Left lung (tissue), 4 donors: ENCODE measurements at regions not wholly inside any gene's neighbourhood (a gene's known extent, or its start where the extent isn't known, plus 50 kb on each side); places are given as distances from the start of the nearest gene placed in this dataset.

Source experiments
- ATAC-seq: fragments of 200-7000 bp; cut with Tn5 transposase; one replicate; pipeline ENCODE4 v1.9.1; 2020; ENCODE audit warnings: moderate library complexity
- DNase-seq, 4 donors: peaks; one replicate each; pipeline ENCODE4 v3.0.0-alpha.2; 2013 to 2020
- H3K27ac ChIP-seq, 2 donors: fragments of 200-600 bp; sonication (generic) in 1 of 2; one replicate each; pipeline versions ENCODE4 v1.5.0 to v1.8.0; 2020 to 2021
- H3K27me3 ChIP-seq, 2 donors: fragments of 200-600 bp; sonication (generic) in 1 of 2; one replicate each; pipeline versions ENCODE4 v1.5.0 to v1.8.0; 2020 to 2021
- H3K36me3 ChIP-seq, 2 donors: fragments of 200-600 bp; sonication (generic) in 1 of 2; one replicate each; pipeline versions ENCODE4 v1.5.0 to v1.8.0; 2020 to 2021
- H3K4me1 ChIP-seq, 2 donors: fragments of 200-600 bp; one replicate each; pipeline ENCODE4 v1.8.0; 2021
- H3K4me3 ChIP-seq, 2 donors: fragments of 200-600 bp; sonication (generic) in 1 of 2; one replicate each; pipeline versions ENCODE4 v1.5.0 to v1.8.0; 2020 to 2021; ENCODE audit warnings: mild to moderate bottlenecking in 1 of 2
- H3K9me3 ChIP-seq, 2 donors: fragments of 200-600 bp; sonication (generic) in 1 of 2; one replicate each; pipeline versions ENCODE4 v1.5.0 to v1.8.0; 2020 to 2021
- intact Hi-C, 2 donors: fragments of 100-400 bp; cut with DNase I; formaldehyde crosslinking; loops; one replicate each; pipeline versions ENCODE4 v1.11.2 to v1.14.2; 2022
- TF ChIP-seq, protein P1 (sequence below), 2 donors: fragments of 200-600 bp; sonication (generic) in 1 of 2; IDR thresholded peaks; one replicate each; pipeline versions ENCODE4 v1.5.0 to v1.8.0; 2021; ENCODE audit warnings: antibody characterized with exemption in 2 of 2
- donor health status: DM: no; HTN: yes; CAD: no.
- donor health status: DM: no; HTN: no; CAD: no.

- DNase-seq (no peak), ATAC-seq (no peak)
- Histone ChIP-seq H3K4me1 (no peaks in the 10 kb centered on the region), H3K4me3 (no peak overlapping the region), H3K27me3 (peaks cover 0 to 32% of the 10 kb centered on the region in 2 donors), H3K27ac (no peak overlapping the region), H3K36me3 (no peaks in the 10 kb centered on the region), H3K9me3 (no peaks in the 10 kb centered on the region)
- TF ChIP-seq, protein P1, sequence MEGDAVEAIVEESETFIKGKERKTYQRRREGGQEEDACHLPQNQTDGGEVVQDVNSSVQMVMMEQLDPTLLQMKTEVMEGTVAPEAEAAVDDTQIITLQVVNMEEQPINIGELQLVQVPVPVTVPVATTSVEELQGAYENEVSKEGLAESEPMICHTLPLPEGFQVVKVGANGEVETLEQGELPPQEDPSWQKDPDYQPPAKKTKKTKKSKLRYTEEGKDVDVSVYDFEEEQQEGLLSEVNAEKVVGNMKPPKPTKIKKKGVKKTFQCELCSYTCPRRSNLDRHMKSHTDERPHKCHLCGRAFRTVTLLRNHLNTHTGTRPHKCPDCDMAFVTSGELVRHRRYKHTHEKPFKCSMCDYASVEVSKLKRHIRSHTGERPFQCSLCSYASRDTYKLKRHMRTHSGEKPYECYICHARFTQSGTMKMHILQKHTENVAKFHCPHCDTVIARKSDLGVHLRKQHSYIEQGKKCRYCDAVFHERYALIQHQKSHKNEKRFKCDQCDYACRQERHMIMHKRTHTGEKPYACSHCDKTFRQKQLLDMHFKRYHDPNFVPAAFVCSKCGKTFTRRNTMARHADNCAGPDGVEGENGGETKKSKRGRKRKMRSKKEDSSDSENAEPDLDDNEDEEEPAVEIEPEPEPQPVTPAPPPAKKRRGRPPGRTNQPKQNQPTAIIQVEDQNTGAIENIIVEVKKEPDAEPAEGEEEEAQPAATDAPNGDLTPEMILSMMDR (IDR thresholded peaks at IDR 0.05): no peak
- intact Hi-C loops: no loop called here
Measured at GRCh38 chr15:85899927-85900326, 105.2 kb upstream of the KLHL25 start.

- no peaks in the 10 kb centered on the region for H3K4me1 ChIP-seq
- intact Hi-C loops: no loop called here
- DNase-seq (no peak), ATAC-seq (no peak)
- no peaks in the 10 kb centered on the region for H3K9me3 ChIP-seq
- peaks cover 0 to 4% of the 10 kb centered on the region in 2 donors for H3K27me3 ChIP-seq
- H3K4me3 ChIP-seq: no peak overlapping the region
- no peak overlapping the region for H3K27ac ChIP-seq
- TF ChIP-seq, protein P1 (IDR thresholded peaks at IDR 0.05): no peak
- no peaks in the 10 kb centered on the region for H3K36me3 ChIP-seq
Measured at GRCh38 chr15:85905751-85906450, 111.2 kb upstream of the KLHL25 start.

DNA sequence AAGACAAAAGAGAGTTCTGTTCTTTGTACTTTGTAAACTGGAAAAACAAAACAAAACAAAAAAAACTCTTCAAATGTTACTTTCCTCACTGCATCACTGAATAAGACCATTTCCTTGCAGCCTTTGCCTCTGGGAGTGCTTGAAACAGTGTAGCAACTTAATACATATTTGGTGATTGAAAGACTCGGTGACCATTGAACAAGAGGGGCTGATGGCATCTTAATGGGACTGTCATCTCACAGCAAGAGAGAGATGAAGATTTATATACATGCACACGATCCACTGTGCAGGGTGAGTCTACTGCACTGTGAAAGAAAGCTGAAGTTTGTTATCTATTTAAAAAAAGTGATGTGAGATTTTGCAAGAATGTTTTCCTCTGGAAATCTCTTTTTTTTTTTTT, 111.9 kb upstream of the KLHL25 start:
- TF ChIP-seq, protein P1 (IDR thresholded peaks at IDR 0.05): no peak
- no peaks in the 10 kb centered on the region for H3K36me3 ChIP-seq
- peaks cover 0 to 4% of the 10 kb centered on the region in 2 donors for H3K27me3 ChIP-seq
- no peak for DNase-seq
- H3K9me3 ChIP-seq: no peaks in the 10 kb centered on the region
- H3K4me3 ChIP-seq: no peak overlapping the region
- no peak for ATAC-seq
- intact Hi-C loops: no loop called here
- H3K4me1 ChIP-seq: no peaks in the 10 kb centered on the region
- no peak overlapping the region for H3K27ac ChIP-seq

DNA sequence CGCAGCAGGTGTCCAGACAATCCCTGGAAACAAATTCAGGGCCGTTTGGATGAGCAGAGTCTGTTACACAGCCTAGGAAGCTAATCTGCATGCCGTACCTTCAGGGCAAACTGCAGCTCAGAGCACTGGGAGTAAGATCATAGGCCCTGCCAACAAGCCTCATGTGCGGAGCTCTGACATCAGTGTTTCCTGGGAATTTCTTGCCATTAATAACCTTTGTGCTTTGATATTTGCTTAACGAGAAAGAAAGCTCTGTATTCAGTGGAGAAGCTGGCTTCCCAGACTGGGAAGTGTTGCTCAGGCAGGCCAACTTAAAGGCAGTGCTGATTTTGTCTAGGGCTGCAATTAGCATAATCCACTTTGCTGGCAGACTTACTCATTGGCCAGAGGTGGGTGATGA, 116.1 kb upstream of the KLHL25 start:
- DNase-seq (peak in 1 of 4 donors; percentile 43), ATAC-seq (no peak)
- no peaks in the 10 kb centered on the region for H3K4me1 ChIP-seq
- H3K9me3 ChIP-seq: no peaks in the 10 kb centered on the region
- H3K36me3 ChIP-seq: no peaks in the 10 kb centered on the region
- H3K4me3 ChIP-seq: no peak overlapping the region
- intact Hi-C loops: no loop called here
- peaks cover 0 to 3% of the 10 kb centered on the region in 2 donors for H3K27me3 ChIP-seq
- TF ChIP-seq, protein P1 (IDR thresholded peaks at IDR 0.05): no peak
- H3K27ac ChIP-seq: no peak overlapping the region

- no peak overlapping the region for H3K27ac ChIP-seq
- intact Hi-C loops: no loop called here
- H3K9me3 ChIP-seq: no peaks in the 10 kb centered on the region
- TF ChIP-seq, protein P1 (IDR thresholded peaks at IDR 0.05): no peak
- H3K36me3 ChIP-seq: no peaks in the 10 kb centered on the region
- no peak overlapping the region for H3K4me3 ChIP-seq
- ATAC-seq (no peak), DNase-seq (no peak)
- no peaks in the 10 kb centered on the region for H3K4me1 ChIP-seq
- peaks cover 0 to 4% of the 10 kb centered on the region in 2 donors for H3K27me3 ChIP-seq
Measured at GRCh38 chr15:85913461-85913860, 118.7 kb upstream of the KLHL25 start.
